Neural crest cell (in vitro differentiated cells): ENCODE measurements at regions not wholly inside any gene's neighbourhood (a gene's known extent, or its start where the extent isn't known, plus 50 kb on each side); places are given as distances from the start of the nearest gene placed in this dataset.
A peak's percentile ranks its signal among the peaks of the same experiment; 100 is the strongest.

ENCODE experiments used
- DNase-seq: peaks from one replicate; pipeline ENCODE4 v3.0.0; 2021; ENCODE audit warnings: low read depth, mixed read lengths, low spot score
- H3K27ac Mint-ChIP-seq: one replicate; pipeline ENCODE4 v1.8.0; 2021; ENCODE audit warnings: mild to moderate bottlenecking, mixed read lengths; ENCODE audit not compliant: unreplicated experiment
- H3K27me3 Mint-ChIP-seq: 2 replicates; pipeline ENCODE4 v1.8.0; 2021; ENCODE audit warnings: low read depth, mild to moderate bottlenecking, mixed read lengths
- H3K36me3 Mint-ChIP-seq: 2 replicates; pipeline ENCODE4 v1.8.0; 2021; ENCODE audit warnings: low read depth, mild to moderate bottlenecking, mixed read lengths
- H3K4me1 Mint-ChIP-seq: 2 replicates; pipeline ENCODE4 v1.8.0; 2021; ENCODE audit warnings: mixed read lengths
- H3K4me3 Mint-ChIP-seq: one replicate; pipeline ENCODE4 v1.8.0; 2021; ENCODE audit warnings: mild to moderate bottlenecking, mixed read lengths
- H3K9me3 Mint-ChIP-seq: 2 replicates; pipeline ENCODE4 v1.8.0; 2021; ENCODE audit warnings: mixed read lengths
- CTCF ChIP-seq: fragments of 200-600 bp; sonication (generic); conservative IDR thresholded peaks from 2 replicates; pipeline ENCODE4 v1.5.0; 2021; ENCODE audit warnings: antibody characterized with exemption, mild to moderate bottlenecking

DNA sequence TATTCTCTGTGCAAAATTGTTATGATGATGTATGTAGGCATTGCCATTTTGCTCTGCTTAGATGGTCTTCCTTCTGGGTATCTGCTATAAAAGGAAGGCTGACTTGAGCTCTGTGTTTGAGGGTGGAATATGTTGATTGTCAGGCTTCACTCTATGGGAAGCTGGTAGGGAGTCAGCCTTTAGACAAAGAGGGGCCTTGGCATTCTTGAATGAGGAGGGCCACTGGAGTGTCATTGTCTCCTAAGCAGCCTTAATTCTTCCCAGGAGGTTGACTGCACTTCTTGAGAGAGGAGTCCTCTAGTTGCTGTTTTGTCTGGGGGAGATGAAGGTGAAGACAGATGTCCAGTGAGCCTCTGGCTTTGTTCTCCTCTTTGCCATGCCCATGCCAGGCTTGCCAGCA lies 266.8 kb downstream of the KCNRG start:
- Mint-ChIP-seq H3K36me3 (peaks cover 16% of the 10 kb centered on the region), H3K27me3 (no peaks in the 10 kb centered on the region), H3K27ac (no peak overlapping the region), H3K4me1 (peaks cover 24% of the 10 kb centered on the region), H3K4me3 (no peak overlapping the region), H3K9me3 (peaks cover 17% of the 10 kb centered on the region)
- no peak for DNase-seq
- TF ChIP-seq CTCF: no peak

- Mint-ChIP-seq H3K4me1 (peaks cover 24% of the 10 kb centered on the region), H3K27me3 (no peaks in the 10 kb centered on the region), H3K4me3 (no peak overlapping the region), H3K36me3 (peaks cover 12% of the 10 kb centered on the region), H3K9me3 (peaks cover 10% of the 10 kb centered on the region), H3K27ac (no peak overlapping the region)
- TF ChIP-seq CTCF: no peak
- DNase-seq: no peak
Measured at GRCh38 chr13:50283017-50283416, 267.8 kb downstream of the KCNRG start.

GRCh38 chr13:50284540-50284939 lies 269.3 kb downstream of the KCNRG start:
- H3K27me3 Mint-ChIP-seq: no peaks in the 10 kb centered on the region
- H3K27ac Mint-ChIP-seq: no peak overlapping the region
- peaks cover 24% of the 10 kb centered on the region for H3K4me1 Mint-ChIP-seq
- peaks cover 8% of the 10 kb centered on the region for H3K36me3 Mint-ChIP-seq
- no peak for TF ChIP-seq CTCF
- DNase-seq: no peak
- H3K4me3 Mint-ChIP-seq: no peak overlapping the region
- peaks cover 5% of the 10 kb centered on the region for H3K9me3 Mint-ChIP-seq

DNA sequence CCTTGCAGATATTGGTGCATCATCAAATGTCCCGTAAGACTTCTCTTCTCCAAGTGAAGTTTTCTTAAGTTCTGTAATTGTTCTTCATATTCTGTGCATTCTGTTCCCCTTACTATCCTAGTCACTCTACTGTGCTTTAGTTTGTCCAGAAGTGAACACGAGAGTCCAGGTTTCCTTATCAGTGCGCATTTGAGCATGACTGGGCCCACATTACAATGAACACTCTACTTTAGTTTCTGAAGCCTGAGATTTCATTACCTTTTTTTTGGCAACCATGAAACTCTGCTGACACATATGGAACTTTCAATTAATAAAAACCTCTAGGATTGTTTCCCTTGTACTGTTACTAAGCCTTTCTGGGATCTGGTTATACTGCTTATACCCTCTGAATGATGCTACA lies 270.0 kb downstream of the KCNRG start:
- Mint-ChIP-seq H3K36me3 (peaks cover 5% of the 10 kb centered on the region), H3K27ac (no peak overlapping the region), H3K9me3 (peaks cover 5% of the 10 kb centered on the region), H3K4me3 (no peak overlapping the region), H3K4me1 (peaks cover 18% of the 10 kb centered on the region), H3K27me3 (no peaks in the 10 kb centered on the region)
- DNase-seq: no peak
- TF ChIP-seq CTCF: no peak

- Mint-ChIP-seq H3K9me3 (no peaks in the 10 kb centered on the region), H3K4me1 (peaks cover 18% of the 10 kb centered on the region)
- no peak for TF ChIP-seq CTCF
Measured at GRCh38 chr13:50286324-50286723, 271.1 kb downstream of the KCNRG start.

DNA sequence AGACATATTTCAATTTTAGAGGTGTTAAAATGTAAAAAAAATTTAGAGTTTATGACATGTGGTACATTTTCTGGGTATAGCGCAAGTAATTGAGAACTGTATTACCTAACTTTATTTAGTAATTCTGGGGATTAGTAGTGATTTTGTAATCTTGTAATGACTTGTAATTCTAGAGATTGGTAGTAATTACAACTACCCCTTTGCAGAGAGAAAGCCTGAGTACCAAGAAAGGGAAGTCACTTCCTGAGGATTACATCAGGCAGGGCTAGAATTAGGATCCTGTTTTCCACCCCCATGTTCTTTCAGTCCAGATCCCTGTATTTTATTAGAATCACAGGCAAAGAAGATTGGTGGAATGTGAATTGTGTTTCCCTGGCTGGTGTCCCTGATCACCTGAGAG lies 274.9 kb downstream of the KCNRG start:
- TF ChIP-seq CTCF: no peak
- Mint-ChIP-seq H3K36me3 (no peaks in the 10 kb centered on the region), H3K4me1 (peaks cover 12% of the 10 kb centered on the region), H3K27ac (no peak overlapping the region), H3K27me3 (no peaks in the 10 kb centered on the region), H3K9me3 (peaks cover 1% of the 10 kb centered on the region), H3K4me3 (no peak overlapping the region)
- DNase-seq: no peak

More at GRCh38 chr13:50286324-50286723, 271.1 kb downstream of the KCNRG start:
- peak overlapping the region; percentile 10 for H3K27ac Mint-ChIP-seq
- no peak for DNase-seq
- H3K27me3 Mint-ChIP-seq: no peaks in the 10 kb centered on the region
- no peak overlapping the region for H3K4me3 Mint-ChIP-seq
- peaks cover 5% of the 10 kb centered on the region for H3K36me3 Mint-ChIP-seq
